Gastroesophageal sphincter (tissue), 4 donors: ENCODE measurements at regions not wholly inside any gene's neighbourhood (a gene's known extent, or its start where the extent isn't known, plus 50 kb on each side); places are given as distances from the start of the nearest gene placed in this dataset.

ENCODE experiments used
- ATAC-seq: fragments of 150-250 bp; one replicate; pipeline ENCODE4 v1.9.1; 2016; ENCODE audit warnings: mild to moderate bottlenecking, moderate library complexity
- H3K27ac ChIP-seq, 4 donors: fragments of 200-600 bp; sonication (generic) in 3 of 4; 1 replicate in 3 of 4; 2 replicates in 1 of 4; pipeline ENCODE4 v1.5.1; 2016 to 2019
- H3K27me3 ChIP-seq: fragments of 200-600 bp; sonication (generic); one replicate; pipeline ENCODE4 v1.5.1; 2019
- H3K36me3 ChIP-seq, 2 donors: fragments of 200-600 bp; sonication (generic); one replicate each; pipeline ENCODE4 v1.5.1; 2019; ENCODE audit warnings: control low read depth in 1 of 2
- H3K4me1 ChIP-seq, 3 donors: fragments of 200-600 bp; sonication (generic); 1 replicate in 2 of 3; 2 replicates in 1 of 3; pipeline ENCODE4 v1.5.1; 2016 to 2019; ENCODE audit warnings: control low read depth in 2 of 3
- H3K4me3 ChIP-seq, 2 donors: fragments of 200-600 bp; sonication (generic); one replicate each; pipeline ENCODE4 v1.5.1; 2019; ENCODE audit warnings: mild to moderate bottlenecking in 1 of 2, moderate library complexity in 1 of 2
- H3K9me3 ChIP-seq, 3 donors: fragments of 200-600 bp; sonication (generic); one replicate each; pipeline ENCODE4 v1.5.1; 2017 to 2019; ENCODE audit warnings: control low read depth in 2 of 3
- CTCF ChIP-seq, 4 experiments: fragments of 200-600 bp in 2 of 4; fragments of 450-650 bp in 2 of 4; sonication (generic) in 1 of 4; IDR thresholded peaks; one replicate each; pipeline ENCODE4 v1.5.1; 2017 to 2019; ENCODE audit warnings: antibody characterized with exemption in 4 of 4, mild to moderate bottlenecking in 2 of 4, moderate library complexity in 2 of 4
- EP300 ChIP-seq: sonication (generic); formaldehyde crosslinking; IDR thresholded peaks from one replicate; pipeline ENCODE4 v1.6.1; 2017; ENCODE audit warnings: antibody characterized with exemption, mild to moderate bottlenecking
- POLR2A ChIP-seq, 2 donors: fragments of 450-650 bp; IDR thresholded peaks; one replicate each; pipeline ENCODE4 v1.6.1; 2017; ENCODE audit warnings: antibody characterized with exemption in 2 of 2, mild to moderate bottlenecking in 2 of 2, moderate library complexity in 1 of 2
- POLR2AphosphoS5 ChIP-seq: sonication (generic); formaldehyde crosslinking; IDR thresholded peaks from one replicate; pipeline ENCODE4 v1.6.1; 2017; ENCODE audit warnings: antibody characterized with exemption
- WGBS, 2 donors: methylation state at CpG; one replicate each; pipeline ENCODE4 v1.1.5; 2018; ENCODE audit warnings: low coverage in 1 of 2; 5-methylcytosine and 5-hydroxymethylcytosine counted together

- 70 to 96% methylated on average over 2 of the region's 2 CpGs for WGBS, 2 donors
- Histone ChIP-seq H3K27ac (no peak overlapping the region), H3K4me1 (no peaks in the 10 kb centered on the region), H3K36me3 (no peaks in the 10 kb centered on the region), H3K9me3 (peaks cover 0 to 16% (median 0%) of the 10 kb centered on the region in 3 donors), H3K4me3 (no peak overlapping the region), H3K27me3 (no peaks in the 10 kb centered on the region)
- TF ChIP-seq EP300 (no peak), POLR2A (IDR thresholded peaks at IDR 0.05) (no peak), CTCF (IDR thresholded peaks at IDR 0.05) (no peak)
- no peak for ATAC-seq
Observed at GRCh38 chr11:127490896-127491295, 490.3 kb upstream of the KIRREL3 start.

DNA sequence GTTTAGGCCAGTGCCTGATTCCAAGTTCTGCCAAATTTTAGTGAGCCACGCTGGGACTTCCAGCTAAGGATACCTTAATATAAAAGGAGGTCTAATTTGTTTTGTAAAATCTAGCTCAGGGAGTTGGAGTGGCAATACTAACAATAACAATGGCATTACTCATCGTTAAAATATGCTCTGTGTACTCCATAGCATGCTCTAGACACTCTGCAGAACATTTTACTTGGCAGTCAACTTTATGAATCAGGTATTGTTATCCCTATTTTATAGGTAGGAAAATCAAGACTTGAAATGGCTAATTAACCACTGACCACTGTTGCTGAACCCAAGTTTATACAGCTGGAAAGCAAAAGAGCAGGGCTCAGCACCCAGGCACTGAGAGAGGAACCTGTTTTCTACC lies 485.0 kb upstream of the KIRREL3 start:
- H3K4me1 ChIP-seq: no peaks in the 10 kb centered on the region
- WGBS, 2 donors: 18 to 52% methylated on average over 2 of the region's 2 CpGs
- ATAC-seq: no peak
- no peak overlapping the region for H3K27ac ChIP-seq
- H3K27me3 ChIP-seq: no peaks in the 10 kb centered on the region
- H3K36me3 ChIP-seq: no peaks in the 10 kb centered on the region
- no peak overlapping the region for H3K4me3 ChIP-seq
- no peaks in the 10 kb centered on the region for H3K9me3 ChIP-seq
- no peak for TF ChIP-seq POLR2A (IDR thresholded peaks at IDR 0.05)
- TF ChIP-seq EP300: no peak
- TF ChIP-seq CTCF (IDR thresholded peaks at IDR 0.05): no peak
- TF ChIP-seq POLR2AphosphoS5: no peak

- Histone ChIP-seq H3K9me3 (no peaks in the 10 kb centered on the region), H3K27me3 (no peaks in the 10 kb centered on the region), H3K4me3 (no peak overlapping the region), H3K36me3 (no peaks in the 10 kb centered on the region), H3K4me1 (no peaks in the 10 kb centered on the region), H3K27ac (no peak overlapping the region)
- no peak for TF ChIP-seq POLR2A (IDR thresholded peaks at IDR 0.05)
- TF ChIP-seq EP300: no peak
- no peak for TF ChIP-seq POLR2AphosphoS5
- 18 to 88% methylated on average over 1 of the region's 1 CpG for WGBS, 2 donors
- no peak for ATAC-seq
Observed at GRCh38 chr11:127481391-127481790, 480.8 kb upstream of the KIRREL3 start.

DNA sequence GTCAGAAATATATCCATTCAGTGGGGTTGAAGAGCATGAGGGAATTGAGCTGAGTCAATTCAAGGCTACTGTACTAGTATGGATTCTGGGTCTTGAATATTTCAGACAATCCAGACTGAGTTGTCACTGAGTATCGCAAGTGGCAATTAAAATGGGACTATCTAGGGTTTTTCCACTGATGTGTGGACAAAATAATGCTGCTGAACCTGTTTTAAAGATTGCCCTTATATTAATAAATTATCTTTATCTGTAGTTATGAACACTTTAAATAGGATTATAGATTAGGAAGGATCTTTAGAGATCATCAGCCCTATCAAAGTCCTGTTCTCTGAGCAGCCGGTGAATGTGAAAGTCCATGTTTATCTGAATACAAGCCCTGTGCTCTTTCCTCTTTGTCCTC lies 478.3 kb upstream of the KIRREL3 start:
- Histone ChIP-seq H3K4me1 (no peaks in the 10 kb centered on the region), H3K36me3 (no peaks in the 10 kb centered on the region), H3K27ac (no peak overlapping the region), H3K27me3 (no peaks in the 10 kb centered on the region), H3K4me3 (no peak overlapping the region), H3K9me3 (no peaks in the 10 kb centered on the region)
- TF ChIP-seq CTCF (IDR thresholded peaks at IDR 0.05) (no peak), POLR2A (IDR thresholded peaks at IDR 0.05) (no peak), POLR2AphosphoS5 (no peak), EP300 (no peak)
- ATAC-seq: no peak
- WGBS, 2 donors: 83 to 86% methylated on average over 2 of the region's 2 CpGs

- no peak for TF ChIP-seq CTCF (IDR thresholded peaks at IDR 0.05)
- TF ChIP-seq POLR2AphosphoS5: no peak
- TF ChIP-seq EP300: no peak
- TF ChIP-seq POLR2A (IDR thresholded peaks at IDR 0.05): no peak
- H3K4me1 ChIP-seq: no peaks in the 10 kb centered on the region
- no peak overlapping the region for H3K4me3 ChIP-seq
- WGBS, 2 donors: 22 to 40% methylated on average over 1 of the region's 1 CpG
- no peak for ATAC-seq
- H3K27ac ChIP-seq: no peak overlapping the region
- H3K36me3 ChIP-seq: no peaks in the 10 kb centered on the region
- no peaks in the 10 kb centered on the region for H3K9me3 ChIP-seq
- no peaks in the 10 kb centered on the region for H3K27me3 ChIP-seq
Observed at GRCh38 chr11:127474766-127475165, 474.2 kb upstream of the KIRREL3 start.

DNA sequence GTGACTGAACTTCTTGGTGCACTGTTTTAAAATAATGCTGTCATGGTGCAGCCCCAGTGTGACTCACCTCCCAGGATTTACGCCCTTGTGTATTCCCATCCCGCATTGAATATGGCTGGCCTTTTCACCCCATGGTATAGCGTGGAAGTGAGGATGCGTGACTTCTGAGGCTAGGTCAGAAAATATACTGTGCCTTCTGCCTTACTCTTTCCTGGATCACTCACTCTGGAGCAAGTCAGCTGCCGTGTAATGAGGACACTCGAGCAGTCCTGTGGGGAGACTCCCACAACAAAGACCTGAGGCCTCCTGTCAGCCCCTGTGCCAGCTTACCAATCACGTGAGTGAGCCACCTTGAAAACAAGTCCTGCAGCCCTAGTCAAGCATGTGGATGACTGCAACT lies 471.9 kb upstream of the KIRREL3 start:
- H3K27me3 ChIP-seq: no peaks in the 10 kb centered on the region
- TF ChIP-seq POLR2A (IDR thresholded peaks at IDR 0.05) (no peak), POLR2AphosphoS5 (no peak), EP300 (no peak), CTCF (IDR thresholded peaks at IDR 0.05) (no peak)
- no peaks in the 10 kb centered on the region for H3K36me3 ChIP-seq
- 97% methylated on average over 5 of the region's 7 CpGs; no CpG with 5 or more reads in 1 of the 2 donors for WGBS, 2 donors
- no peak for ATAC-seq
- no peaks in the 10 kb centered on the region for H3K4me1 ChIP-seq
- H3K9me3 ChIP-seq: no peaks in the 10 kb centered on the region
- no peak overlapping the region for H3K4me3 ChIP-seq
- no peak overlapping the region for H3K27ac ChIP-seq
